AG08395 (cell line): ENCODE measurements at regions not wholly inside any gene's neighbourhood (a gene's known extent, or its start where the extent isn't known, plus 50 kb on each side); places are given as distances from the start of the nearest gene placed in this dataset.
A peak's percentile ranks its signal among the peaks of the same experiment; 100 is the strongest.
"Not testable (repeated sequence)": the region's sequence is repeated elsewhere in the genome, so short reads cannot be mapped to it uniquely, and the experiment has no call there.

Experiments
- DNase-seq: peaks from one replicate; pipeline ENCODE4 v3.0.0; 2012; ENCODE audit warnings: mixed read lengths, low spot score

DNA sequence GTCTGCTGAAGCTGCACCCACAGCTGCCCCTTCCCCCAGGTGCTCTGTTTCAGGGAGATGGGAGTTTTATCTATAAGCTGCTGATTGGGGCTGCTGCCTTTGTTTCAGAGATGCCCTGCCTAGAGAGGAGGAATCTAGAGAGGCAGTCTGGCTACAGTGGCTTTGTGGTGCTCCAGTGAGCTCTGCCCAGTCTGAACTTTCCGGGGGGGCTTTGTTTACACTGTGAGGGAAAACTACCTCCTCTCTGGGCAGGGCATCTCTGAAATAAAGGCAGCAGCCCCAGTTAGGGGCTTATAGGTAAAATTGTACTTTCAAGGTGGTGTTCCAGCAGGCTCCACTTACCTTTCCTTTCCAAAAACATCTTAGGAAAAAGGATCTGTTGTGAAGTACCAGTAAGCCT is 242.2 kb downstream of the SPRY1 start:
- no peak for DNase-seq

DNA sequence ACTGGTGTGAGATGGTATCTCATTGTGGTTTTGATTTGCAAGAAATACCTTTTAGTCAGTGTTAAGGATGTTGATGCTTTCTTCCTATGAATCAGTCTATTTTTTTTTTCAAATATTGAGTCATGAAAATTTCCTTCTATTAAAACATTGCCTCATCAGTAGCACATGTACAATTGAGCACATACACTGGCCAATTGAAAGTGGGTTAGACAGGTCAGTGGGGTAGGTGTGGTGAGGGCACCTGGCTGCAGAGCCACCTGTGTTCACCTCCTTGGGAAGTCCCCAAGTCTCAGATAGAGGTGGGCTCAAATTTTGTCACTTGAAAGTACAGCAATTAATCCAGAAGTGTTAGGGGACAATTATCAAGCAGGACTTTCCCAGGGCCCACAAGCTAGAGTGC is 243.7 kb downstream of the SPRY1 start:
- peak; percentile 22 for DNase-seq

GRCh38 chr4:123640824-123641223 is 244.2 kb downstream of the SPRY1 start:
- no peak for DNase-seq

DNA sequence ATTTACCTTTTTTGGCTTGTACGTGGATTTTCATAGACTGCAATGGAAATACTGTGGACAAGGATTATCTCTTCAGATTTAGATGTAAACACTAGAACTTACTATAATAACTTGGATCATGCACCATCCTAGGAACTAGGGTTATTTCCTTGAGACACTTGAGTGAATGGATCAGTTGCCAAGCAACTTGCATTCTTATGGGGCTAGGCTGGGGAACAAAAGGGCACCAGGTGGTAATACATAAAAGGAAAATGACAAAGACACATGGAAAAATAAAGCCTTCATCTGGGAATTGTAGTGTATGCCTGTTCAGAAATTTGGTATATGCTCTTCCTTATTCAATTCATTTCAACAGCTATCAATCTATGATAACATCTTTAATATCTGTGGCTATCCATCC is 247.1 kb downstream of the SPRY1 start:
- DNase-seq: no peak

GRCh38 chr4:123649250-123649644 is 252.7 kb downstream of the SPRY1 start:
- DNase-seq: no peak

DNA sequence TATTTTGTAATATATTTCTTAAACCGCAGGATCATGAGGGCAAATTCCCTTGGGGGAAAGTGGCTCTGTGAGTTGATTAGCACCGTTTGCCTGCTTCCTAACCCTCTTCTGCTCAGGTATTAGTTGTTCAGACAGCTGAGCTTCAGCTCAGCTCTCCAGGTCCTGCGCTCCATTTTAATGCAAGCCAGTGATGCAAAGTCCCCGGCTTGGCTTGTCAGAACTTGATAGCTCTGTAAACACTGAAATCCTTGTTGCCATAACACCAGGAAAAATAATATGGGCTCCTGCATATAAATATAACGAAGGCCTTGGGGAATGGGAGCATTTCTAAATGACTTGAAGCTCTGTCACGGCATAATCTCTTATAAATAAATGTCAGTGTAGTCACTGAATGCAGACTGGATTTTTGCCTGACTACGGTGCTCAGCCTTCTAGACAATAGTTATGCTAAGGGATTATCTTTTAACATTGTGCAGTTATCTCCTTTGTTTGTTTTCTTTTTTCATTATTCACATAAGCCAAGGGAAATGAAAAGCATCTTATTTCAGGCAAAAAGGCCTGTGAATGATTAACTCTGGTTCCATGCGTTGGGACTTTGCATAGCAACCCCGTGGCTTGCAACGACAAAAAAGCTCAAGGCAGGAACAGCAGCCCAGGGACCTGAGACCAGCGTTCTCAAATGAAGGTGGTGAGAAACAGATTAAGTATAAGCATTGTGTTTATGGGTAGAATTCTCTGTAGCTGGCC is 253.2 kb downstream of the SPRY1 start:
- peak; percentile 38 for DNase-seq

GRCh38 chr4:123651066-123651465 is 254.5 kb downstream of the SPRY1 start:
- peak; percentile 11 for DNase-seq

- no peak for DNase-seq
These were observed 255.1 kb downstream of the SPRY1 start for GRCh38 chr4:123651536-123652180.

GRCh38 chr4:123652476-123652875 is 255.9 kb downstream of the SPRY1 start:
- no peak for DNase-seq

DNA sequence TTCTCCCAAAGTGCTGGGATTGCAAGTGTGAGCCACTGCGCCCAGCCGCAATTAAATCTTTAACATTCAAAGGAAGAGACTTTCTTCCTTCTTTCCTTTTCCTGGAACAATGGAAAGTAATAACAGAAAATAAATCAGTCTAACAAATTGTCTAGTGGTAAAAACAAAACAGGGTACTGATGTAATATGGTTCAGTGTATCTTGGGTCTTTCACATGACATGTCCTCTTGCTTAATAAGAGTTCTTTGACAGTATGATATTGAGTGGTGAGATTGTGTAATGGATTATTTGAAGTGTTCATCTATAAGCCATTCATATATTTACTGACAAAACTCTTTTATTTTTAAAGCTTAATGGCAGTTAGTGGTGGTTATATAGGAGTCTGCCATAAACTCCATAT is 256.6 kb downstream of the SPRY1 start:
- DNase-seq: no peak

DNA sequence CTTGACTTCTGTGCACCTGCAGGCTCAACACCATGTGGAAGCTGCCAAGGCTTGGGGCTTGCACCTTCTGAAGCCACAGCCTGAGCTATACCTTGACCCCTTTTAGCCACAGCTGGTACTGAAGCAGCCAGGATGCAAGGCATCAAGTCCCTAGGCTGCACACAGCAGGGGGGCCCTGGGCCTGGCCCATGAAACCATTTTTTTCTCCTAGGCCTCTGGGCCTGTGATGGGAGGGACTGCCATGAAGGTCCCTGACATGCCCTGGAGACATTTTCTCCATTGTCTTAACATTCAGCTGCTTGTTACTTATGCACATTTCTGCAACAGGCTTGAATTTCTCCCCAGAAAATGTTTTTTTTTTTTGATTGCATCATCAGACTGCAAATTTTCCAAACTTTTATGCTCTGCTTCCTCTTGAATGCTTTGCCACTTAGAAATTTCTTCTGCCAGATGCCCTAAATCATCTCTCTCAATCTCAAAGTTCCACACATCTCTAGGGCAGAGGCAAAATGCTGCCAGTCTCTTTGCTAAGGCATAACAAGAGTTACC is 260.2 kb downstream of the SPRY1 start:
- DNase-seq: not testable (repeated sequence)

- DNase-seq: not testable (repeated sequence)
These were observed 261.0 kb downstream of the SPRY1 start for GRCh38 chr4:123657606-123658005.

GRCh38 chr4:123659262-123659661 is 262.7 kb downstream of the SPRY1 start:
- DNase-seq: no peak

GRCh38 chr4:123659730-123660129 is 263.1 kb downstream of the SPRY1 start:
- DNase-seq: no peak

DNA sequence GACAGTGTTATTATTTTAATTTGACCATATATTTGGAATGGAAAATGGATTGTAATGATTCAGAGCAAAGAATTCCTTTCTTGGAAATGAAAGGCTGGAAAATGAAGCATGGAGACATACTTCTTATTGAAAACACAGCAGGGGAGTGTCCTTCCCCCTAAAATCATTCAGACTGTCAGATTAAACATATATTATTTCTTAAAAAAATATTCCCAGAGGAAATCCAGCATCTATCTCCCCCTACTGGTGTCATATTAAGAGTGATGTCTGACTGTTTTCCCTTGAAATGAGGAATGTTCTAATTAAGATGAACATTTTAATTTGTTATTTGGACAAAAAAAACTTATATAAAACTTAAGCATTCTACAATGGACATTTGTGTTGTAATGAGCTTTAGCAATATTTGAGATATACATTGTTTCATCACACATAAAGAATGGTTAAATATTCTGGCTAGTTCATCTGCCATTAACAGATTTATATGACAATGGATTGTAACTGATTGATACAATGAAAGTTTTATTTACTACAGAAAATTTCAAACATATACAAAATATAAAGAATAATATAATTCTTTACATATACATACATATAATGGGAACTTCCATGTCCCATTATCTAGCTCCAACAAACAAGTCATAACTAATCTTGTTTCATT is 264.6 kb downstream of the SPRY1 start:
- peak; percentile 30 for DNase-seq

- no peak for DNase-seq
These were observed 266.2 kb downstream of the SPRY1 start for GRCh38 chr4:123662827-123663226.

GRCh38 chr4:123666486-123666885 is 269.9 kb downstream of the SPRY1 start:
- no peak for DNase-seq

DNA sequence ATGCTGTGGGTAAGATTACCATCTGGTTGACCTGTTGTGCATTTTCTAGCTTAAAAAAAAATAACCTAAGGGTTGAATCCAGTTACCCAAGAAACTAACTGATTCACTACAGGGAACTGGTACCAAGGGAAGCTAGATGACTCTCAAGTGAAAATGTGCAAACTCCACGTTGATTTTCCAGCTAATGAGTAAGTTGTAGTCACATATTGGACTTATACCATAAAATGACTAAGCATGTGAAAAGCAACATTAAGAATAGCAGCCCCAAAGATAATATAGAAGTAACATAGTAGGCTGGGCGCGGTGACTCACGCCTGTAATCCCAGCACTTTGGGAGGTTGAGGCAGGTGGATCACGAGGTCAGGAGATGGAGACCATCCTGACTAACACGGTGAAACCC is 270.9 kb downstream of the SPRY1 start:
- peak; percentile 29 for DNase-seq

GRCh38 chr4:123667991-123668390 is 271.4 kb downstream of the SPRY1 start:
- DNase-seq: no peak

DNA sequence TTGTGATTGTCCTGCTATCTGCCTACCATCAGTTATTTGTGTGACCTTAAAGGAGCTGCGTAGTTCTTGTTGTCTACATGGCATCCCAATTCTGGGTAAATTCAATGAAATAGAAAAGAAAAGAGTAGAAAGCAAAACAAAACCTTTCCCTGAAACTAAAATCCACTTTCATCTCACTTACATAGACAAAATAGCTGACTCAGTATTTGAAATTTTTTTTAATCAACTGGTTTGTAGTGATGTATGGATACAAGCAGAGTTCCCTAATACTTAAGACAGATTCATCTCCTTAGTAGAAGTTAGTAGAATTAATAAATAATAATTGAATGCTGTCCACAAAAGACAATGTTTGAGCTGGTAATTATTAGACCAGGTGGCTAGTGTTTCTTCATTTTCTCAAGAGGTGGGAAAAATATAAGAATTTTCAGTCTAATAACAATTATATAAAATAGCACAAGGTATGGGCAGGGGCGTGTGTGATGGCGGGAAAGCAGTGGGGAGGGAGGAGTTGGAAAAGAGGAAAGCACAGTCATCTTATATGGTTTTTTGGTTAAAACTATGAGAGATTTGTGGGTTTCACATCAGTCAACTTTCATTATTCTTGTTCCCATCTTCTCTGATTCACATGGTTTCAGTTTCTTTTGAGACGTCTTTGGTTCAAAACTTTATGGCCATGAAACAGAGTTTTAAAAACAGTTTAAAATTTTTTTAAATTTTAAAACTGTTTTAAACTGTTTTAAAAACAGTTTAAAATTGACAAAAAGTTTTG is 275.2 kb downstream of the SPRY1 start:
- no peak for DNase-seq

DNA sequence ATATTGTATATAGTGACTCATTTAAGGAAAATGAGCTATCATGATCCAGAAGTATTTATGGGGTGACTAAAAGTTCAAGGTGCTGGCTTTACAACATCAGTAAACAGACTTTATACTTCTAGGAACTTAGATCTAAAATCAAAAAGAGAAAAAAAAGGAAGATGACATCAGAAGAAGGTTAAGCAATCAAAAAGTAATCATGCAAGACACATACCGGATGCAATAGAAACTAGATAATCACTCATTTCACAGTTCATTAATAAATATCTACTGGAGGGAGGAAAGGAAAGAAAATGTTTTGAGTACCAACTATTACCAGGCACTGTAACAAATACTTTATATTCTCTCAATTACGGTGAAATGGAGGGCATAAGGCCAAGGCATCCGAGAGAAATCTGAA is 276.4 kb downstream of the SPRY1 start:
- peak; percentile 29 for DNase-seq

DNA sequence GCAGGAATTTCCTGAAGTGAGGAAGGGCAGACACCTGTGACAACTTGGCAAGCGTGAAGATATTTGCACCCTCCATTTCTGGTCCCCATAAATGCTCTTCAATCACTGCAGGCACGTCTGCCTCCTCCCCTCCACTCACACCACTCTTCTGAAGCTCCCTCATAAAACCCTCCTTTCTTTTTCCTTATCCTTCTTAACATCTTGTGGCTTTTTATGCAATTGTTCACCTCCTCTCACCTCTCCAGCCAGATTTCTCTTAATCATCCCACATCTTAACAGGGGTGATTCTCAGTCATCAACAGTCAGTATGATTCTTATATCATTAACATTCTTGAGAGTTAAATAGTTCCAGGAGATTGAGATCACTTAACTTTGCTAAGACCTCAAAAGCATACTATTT is 277.4 kb downstream of the SPRY1 start:
- no peak for DNase-seq
